GM21390 (cell line): ENCODE measurements at regions not wholly inside any gene's neighbourhood (a gene's known extent, or its start where the extent isn't known, plus 50 kb on each side); places are given as distances from the start of the nearest gene placed in this dataset.

Source experiments
- ATAC-seq: cut with Tn5 transposase; IDR thresholded peaks from one replicate; pipeline ENCODE4 v1.9.1; 2021; ENCODE audit not compliant: unreplicated experiment

DNA sequence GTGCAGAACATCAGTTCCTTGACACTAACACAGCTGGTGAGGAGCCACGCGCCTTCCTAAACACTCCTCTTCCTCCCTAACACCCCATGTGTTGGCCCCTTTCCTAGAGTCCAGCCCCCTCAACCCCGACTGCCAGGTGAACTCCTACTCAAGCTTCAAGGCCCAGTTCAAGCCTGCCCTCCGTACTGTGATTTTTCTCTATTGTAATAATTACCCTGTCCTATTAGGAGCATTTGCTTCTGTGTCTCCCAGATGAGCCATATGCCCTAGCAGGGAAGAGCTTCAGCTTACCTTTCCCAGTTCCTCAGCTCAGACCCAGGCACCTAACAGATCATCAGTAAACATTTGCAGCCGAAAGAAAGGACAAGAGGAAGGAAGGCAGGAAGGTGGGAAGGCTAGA is 130.6 kb upstream of the SALL3 start:
- ATAC-seq, result no peak

DNA sequence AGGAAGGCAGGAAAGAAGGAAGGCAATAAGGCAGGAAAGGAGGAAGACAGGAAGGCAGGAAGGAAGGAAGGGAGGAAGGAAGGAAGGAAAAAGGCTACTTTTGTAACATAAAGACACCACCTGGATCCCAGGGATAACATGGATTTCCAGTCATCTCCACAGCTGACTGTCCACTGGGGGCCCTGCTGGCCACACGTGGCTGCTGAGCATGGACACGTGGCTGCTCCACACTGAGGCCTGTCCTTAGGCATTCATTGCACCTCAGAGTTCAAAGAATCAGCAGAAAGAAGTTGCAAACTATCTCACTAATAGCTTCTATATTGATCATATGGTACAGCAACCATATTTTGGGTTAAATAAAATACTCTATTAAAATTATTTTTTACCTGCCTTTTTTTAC is 130.2 kb upstream of the SALL3 start:
- ATAC-seq, result no peak

DNA sequence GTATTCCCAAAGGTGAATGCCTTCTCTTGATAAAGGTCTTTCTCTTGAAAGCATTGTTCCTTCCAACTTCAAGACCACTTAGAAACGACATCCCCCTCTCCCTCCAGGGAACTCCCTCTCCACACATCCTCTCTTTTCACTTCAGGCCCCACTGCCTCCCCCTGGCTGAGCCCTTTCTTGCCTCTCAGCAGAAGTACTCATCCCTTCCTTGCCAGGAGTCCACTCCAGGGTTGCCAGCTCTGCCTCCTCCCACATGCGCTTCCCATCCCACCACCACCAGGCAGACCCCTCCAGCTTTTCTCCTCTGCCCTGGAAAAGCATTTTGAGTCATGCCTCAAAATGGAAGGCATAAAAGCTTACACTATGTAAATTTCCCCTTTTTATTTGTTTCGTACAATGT is 126.3 kb upstream of the SALL3 start:
- no peak for ATAC-seq

DNA sequence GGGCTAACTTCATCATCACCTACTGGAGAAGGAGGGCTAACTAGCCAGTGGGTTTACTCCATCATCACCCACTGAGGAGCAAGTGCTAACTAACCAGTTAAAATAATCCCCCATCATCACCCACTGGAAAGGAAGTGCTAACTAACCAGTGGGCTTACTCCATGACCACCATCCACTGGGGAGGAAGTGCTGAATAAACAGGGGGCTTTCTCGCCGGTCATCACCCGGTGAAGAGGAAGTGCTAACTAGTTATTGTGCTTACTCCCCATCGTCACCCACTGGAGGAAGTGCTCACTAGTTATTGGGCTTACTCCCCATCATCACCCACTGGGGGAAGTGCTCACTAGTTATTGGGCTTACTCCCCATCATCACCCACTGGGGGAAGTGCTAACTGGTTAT is 124.4 kb upstream of the SALL3 start:
- ATAC-seq, result no peak

DNA sequence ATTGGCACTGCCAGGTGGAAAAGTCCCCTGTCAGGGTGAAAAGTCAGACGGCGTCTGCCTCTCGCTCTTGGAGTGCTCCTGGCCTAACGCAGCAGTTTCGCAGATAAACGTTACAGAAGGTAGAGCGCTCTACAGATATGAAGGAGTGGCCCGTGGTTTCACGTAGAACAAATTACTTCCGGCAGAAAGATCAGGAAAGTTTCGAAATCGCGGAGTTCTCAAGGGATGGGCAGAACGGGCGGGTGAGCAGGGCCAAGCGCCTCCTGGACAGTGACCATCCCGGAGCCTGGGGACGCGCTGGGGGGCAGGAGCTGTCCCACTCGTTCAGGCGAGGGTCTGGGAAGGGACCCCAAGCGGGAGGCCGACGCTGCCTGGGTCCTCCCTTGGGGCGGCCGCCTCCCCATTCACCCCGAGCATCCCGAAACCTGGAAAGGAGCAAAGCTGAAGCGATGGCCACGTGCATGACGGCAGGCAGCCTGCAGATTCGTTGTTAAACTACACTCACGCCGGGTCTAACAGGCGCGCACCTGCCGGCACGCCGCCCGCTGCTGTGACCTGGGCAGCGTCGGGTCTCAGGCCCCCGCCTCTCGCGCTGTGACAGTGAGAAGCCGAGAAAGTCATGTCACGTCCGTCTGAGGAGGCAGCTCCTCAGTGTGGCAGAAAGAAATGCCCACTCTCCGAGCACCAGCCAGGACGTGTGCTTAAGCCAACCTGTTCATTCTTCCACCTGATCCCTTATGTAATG is 122.9 kb upstream of the SALL3 start:
- ATAC-seq, result no peak

DNA sequence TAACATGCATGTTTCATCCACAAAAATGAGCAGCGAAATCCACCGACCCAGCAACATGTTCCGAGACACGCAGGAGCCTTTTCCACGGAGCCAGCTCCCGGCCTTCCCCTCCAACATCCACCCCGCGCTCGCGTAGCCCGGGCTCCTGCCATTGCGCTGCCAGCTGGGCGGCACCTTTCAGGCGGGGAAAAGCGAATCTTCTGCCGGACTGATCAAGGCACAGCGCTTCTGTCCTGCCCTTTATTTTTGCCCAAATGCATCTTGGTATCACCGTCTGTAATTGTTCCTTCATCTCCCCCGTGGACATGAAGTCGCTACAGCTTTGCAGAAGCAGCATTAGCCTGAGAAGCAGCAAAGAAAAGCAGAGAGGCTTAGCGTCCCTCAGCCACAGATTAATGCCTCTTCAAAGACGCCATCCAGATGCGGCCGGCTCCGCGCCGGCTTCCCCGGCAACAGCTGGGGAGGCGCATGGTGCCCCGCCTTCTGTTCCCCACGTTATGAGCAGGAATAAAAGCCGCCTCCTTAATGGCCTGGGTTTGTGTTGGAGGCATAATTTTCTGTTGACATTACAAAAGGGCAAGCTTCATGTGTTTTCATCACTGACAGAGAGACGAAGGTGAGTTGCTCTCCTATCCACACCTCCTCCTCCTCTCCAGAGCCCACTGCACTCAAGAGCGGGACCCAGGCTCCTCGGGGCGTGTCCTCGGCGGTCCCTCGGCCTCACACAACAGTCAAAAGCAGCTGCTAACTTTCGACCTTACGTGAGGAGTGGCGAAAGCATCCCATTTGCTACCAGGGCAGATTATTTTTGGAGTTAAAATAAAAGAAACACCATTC is 122.1 kb upstream of the SALL3 start:
- ATAC-seq, result no peak

DNA sequence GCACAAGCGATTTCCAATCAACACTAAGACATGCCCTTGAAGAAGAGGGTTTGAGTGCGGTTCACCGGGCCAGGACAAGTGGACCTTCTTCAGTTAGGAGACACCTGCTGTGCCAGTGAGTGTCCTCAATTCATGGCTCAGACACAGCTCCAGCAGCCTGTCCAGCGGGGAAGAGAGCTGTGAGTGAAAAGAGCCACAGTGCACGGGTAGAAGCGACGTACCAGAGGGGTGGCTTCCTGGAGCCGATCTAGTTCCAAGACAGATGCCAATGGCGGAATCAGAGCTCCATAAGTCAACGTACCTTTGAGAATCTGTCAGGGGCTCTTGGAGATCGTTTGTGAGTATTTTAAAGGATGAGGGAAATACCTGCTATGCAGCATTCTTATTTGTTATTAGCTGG is 119.9 kb upstream of the SALL3 start:
- no peak for ATAC-seq

DNA sequence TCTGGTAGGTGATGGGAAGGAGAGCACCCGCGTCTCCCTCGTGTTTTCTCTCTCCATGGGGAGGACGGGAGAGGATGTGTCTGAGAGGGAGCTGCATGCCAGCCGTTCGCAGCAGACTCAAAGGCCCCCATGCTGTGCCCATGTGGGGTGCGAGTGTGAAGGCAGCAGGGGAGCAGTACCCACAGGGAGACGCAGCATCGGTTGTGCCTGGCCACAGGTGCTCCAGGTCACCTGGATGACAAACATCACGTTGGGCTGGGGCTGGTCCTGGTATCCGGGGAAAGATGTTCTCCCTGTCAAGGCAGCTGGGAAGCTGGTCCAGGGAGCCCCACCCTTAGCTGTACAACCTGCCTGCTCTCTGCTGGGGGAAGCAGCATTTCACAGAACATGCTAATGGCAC is 119.5 kb upstream of the SALL3 start:
- no peak for ATAC-seq

DNA sequence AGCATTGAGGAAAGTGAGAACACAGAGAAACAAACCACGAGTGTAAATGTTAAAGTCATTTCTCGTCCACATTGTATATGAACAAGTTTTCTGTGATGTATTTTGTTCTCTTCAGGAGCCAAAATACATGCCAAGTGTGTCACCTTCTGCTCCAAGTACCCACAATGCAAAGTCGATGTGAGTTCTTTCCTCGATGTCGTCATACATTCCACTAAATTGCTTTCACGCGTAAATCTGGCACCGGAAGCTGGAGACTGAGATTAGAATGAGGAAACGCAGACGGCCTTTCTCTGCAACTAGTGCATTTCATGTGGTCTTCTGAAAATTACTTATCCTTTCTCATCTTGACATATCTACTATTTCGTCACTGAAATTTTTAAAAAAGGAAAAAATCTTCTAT is 118.5 kb upstream of the SALL3 start:
- ATAC-seq, result no peak

DNA sequence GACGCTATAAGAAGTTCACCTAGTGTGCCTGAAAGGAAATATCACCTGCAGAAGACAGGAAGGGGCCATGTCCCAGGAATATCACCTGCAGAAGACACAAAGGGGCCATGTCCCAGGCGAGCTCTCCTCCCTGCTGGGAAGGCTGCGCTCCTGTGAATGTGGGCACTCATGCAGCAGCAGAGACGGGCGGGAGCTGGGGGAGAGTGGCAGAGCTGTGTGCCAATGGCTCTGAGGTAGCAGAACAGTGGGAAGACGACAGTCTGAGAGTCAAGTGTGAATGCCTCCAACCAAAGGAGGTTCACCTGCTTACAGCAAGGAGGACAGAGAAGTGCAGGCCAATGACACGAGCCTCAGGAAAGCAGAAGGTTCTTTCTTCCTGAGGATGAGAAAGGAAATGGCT is 117.9 kb upstream of the SALL3 start:
- ATAC-seq, result no peak

DNA sequence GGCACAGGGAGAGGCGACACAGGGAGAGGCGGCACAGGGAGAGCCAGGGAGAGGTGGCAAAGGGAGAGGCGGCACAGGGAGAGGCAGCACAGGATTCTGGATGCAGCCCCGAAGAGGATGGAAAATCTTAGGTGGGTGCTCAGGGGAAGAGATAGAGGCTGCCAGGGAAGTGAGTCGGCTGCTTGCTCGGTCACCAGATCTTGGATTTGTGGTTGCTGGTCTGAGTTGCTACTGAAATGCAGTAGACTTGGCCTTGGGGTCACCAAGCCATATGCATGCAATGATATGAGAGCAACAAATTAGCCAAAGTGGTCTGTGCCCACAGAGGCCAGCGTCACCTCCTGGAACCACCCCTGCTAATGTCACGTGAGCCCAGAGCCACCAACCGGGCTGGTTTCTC is 117.2 kb upstream of the SALL3 start:
- no peak for ATAC-seq

DNA sequence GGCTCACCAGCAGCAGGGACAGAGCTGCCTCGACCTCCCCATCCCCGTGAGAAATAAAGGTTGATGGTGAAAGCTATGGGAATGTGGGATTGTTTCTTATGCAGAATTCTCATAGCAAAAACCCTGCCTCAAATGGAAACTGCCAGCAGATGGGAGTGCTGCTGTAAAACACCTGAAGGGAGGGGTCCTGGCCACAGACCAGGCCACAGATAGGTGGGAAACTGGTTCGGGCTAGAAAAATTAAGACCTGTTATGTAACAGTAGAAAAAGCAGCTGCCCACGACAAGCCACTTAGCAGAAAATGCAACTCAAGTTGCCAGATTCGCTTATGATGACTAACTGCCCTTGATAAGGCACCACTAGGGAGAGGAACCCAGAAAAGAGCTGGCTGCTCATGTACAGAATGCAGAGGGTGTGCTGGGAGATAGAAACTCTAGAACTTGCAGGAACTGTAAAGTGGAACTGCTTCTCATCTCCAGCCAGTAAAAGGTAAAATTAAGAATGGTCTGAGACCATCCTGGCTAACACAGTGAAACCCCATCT is 114.5 kb upstream of the SALL3 start:
- no peak for ATAC-seq

DNA sequence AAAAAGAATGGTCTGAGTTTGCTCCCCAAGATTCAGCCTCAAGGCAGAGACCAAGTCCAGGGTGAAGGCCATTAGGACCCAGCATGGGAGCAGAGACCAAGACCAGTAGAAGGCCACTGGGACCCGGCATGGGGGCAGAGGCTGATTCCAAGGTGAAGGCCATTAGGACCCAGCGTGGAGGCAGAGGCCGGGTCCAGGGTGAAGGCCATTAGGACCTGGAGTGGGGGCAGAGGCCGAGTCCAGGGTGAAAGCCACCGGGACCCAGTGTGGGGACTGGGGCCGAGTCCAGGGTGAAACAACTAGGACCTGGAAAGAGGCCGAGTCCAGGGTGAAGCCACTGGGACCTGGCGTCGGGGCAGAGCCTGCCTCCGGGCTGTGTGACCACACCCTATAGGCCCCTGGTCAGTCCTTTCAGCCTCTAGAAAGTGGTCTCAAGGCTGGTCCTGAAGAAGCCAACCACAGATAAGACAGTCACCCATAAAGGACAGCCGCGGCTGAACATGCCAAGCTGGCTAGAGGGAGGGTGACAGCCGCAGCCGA is 113.8 kb upstream of the SALL3 start:
- no peak for ATAC-seq

DNA sequence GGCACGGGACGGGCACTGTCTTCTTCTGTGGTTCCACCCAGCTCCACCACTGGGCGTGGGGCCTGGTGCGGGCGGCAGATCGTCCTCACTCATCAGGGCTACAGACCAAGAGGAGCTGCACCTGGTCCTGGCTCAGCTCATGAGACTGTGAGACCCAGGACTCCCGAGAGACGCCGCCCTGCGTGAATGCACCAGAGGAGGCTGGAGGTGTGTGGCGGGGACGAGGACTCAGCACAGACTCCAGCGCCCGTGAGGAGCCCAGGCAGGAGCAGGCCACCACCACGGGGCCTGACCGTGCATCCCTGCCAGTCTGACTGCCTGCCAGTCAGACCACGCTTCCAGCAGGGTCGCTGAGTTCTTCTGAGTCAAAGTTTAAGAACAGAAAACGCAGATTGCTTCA is 112.5 kb upstream of the SALL3 start:
- no peak for ATAC-seq

DNA sequence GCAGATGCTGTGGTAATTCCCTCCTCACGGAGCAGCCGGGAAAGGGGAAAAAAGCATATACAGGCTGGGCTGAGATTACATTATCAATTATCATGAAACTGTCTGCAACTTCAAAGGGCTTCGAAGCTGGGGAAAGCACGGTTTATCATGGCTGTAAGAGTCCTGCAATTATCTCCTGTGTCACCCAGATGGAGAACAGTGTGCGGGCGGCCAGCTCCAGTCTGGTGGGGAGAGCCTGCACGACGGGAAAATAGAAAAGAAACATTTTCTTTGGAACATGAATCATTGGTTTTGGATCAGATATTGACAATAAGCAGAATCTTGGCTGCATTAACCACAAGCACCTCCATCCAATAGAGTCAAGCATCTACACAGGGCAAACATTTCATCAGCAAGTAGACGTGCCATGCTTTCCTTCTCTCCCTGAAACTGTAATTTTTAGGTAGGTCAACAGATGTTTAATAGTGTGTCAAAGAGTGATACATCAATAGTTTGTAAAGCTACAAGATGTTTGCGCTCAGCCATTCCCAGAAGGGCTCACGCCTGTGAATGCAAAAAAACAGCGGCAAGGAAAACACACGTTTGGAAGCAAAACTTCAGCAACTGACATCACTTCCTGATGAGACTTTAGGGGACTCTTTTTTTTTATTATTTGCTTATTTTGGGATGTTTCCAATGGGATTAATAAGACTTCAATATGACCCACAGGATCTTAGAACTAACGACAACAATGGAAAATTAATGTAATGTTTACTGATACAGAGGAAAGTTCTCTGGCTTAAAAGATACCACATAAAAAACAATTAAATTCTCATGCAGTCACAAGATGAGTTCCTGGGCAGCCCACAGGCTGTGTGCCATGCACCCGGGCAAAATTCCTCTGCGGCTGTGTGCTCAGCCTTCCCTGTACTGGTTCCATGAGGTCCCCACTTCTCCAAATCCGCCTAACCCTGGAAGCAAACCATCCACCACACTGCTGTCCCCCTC is 111.0 kb upstream of the SALL3 start:
- no peak for ATAC-seq

DNA sequence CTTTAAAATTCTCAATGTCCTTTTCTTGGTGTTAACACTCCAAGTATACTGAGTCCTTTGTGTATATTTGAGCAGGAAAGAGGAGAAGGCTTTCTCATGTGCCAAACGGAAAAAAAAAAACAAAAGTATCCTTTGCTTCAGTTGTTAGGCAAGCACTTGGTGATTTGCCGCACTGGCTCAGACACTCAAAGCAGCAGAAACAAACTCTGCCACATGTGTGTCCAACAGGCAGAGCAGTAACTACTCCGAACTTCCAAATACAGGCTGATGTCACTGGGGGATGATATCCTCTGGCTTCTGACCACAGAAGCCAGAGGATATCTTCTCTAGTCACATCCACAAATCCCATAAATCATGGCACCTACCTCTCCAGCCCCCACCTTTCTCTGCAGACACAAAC is 108.0 kb upstream of the SALL3 start:
- ATAC-seq, result no peak

DNA sequence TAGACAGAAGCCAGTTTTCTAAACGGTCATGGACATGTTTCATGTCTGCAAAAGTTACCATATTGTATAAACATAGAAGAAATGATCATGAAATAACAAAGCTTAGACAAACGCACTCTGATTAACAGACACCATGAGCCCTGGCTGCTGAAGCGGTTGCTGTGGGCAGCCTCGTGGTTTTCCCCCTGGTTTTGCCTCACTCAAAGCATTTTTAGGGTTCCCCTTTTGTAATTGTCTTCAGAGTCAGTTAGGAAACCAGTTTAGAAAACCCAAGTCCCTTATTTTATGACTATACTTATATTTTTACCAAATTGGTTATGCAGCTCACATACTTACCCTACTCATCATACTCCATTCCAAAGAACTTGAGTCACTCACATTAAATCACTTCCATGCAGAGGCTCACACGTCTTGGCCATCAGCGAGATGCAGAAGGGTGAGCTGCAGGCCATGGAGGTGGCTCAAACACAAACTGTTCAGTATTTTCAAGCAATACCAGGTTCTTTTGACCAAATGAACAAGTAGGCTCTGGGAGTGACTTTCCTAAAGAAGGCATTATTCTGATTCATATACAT is 105.6 kb upstream of the SALL3 start:
- ATAC-seq, result no peak

DNA sequence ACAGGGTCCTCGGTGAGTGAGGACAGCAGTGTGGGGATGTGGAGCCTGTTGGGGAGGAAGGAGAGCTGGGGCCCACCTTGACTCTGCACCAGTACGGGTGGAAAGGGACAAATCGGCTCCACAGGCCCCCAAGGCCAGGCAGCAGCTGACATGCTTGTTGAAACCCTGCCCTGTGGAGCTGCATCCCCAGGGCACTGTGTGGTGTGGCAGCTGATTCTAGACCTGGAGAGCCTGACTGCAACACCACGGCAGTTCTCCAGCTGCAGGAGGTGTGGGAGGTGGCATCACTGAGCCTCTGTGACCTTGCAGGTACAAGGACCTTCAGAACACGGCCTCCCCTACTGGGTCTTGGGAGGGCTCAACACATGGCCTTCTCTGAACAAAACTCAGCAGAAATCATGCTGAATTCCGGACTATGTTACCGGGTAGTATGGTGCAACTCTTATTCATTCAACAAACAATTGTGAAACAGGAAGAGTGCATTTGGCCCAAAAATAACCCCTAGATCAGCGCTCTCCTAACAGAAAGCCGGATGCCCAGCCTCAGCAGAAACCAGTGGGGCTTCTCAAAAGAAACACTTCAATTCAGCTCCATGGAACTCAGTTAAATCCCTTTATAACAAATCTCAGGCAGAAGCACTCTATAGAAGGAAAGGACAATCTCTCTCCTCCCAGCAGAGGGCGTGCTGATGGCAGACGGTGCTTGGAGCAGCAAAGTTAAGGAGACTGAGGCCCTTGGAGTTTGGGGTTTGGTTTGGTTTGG is 104.4 kb upstream of the SALL3 start:
- no peak for ATAC-seq

DNA sequence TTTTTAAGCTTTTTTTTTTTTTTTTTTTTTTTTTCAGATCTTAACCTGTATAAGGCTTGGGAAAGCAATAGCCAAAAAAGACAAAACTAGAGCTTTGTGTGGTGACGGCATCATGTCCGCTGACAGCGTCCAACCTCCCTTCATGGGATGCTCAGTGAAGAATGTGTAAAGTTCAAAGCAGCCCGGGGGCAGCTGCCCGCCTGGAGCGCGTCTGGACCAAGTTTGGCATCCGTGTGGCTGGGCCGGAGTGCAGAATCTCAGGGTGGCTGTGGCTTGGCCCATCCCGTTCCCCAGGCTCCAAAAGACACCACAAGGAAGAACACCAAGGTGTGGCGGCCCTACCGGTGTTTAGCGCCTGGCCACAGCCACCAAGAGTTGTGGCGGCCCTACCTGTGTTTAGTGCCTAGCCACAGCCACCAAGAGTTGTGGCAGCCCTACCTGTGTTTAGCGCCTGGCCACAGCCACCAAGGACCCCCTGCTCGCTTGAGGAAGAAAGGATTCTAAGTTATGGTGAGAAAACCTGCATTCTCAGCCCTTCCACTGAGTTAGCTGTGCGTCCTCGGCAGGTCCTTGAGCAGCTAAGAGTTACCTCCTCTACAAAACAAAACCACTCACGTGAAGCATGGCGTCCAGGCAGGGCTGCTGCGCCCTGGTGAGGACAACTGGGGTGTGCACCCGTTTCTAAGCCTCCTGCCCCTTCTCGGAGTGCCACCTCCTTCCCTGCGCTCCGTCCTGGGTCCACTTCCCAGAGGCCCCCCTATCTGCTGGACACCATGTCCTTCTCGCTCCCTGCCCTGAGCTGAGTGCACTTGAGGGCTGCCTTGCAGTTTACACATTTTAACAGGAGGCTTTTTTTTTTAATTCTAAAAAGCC is 103.6 kb upstream of the SALL3 start:
- ATAC-seq, result no peak
